ENCODE measurements at regions not wholly inside any gene's neighbourhood (a gene's known extent, or its start where the extent isn't known, plus 50 kb on each side); places are given as distances from the start of the nearest gene placed in this dataset.

GRCh38 chr6:139812939-139813338 is 438.5 kb upstream of the CITED2 start:
- TF ChIP-seq POLR2A (IDR thresholded peaks at IDR 0.05; ENCODE audit: extremely low read depth, insufficient read length) (no peak), CTCF (IDR thresholded peaks at IDR 0.05; ENCODE audit: low read depth, low read length) (no peak), MYC (IDR thresholded peaks at IDR 0.05; ENCODE audit: low read depth, low read length) (no peak), MAX (IDR thresholded peaks at IDR 0.05; ENCODE audit: low read depth, low read length) (no peak)
- H3K4me3 ChIP-seq (ENCODE audit: low read depth, low read length) = no peak overlapping the region
- DNase-seq (ENCODE audit: low read depth) = no peak

GRCh38 chr6:139801571-139802321 is 427.3 kb upstream of the CITED2 start:
- DNase-seq (ENCODE audit: low read depth) = peak; percentile 38

GRCh38 chr6:139800837-139801236 is 426.4 kb upstream of the CITED2 start:
- no peak for TF ChIP-seq POLR2A (IDR thresholded peaks at IDR 0.05; ENCODE audit: extremely low read depth, insufficient read length)
- no peak for TF ChIP-seq MYC (IDR thresholded peaks at IDR 0.05; ENCODE audit: low read depth, low read length)
- DNase-seq (ENCODE audit: low read depth) = no peak
- no peak overlapping the region for H3K4me3 ChIP-seq (ENCODE audit: low read depth, low read length)

More at GRCh38 chr6:139801571-139802321, 427.3 kb upstream of the CITED2 start:
- no peak overlapping the region for H3K4me3 ChIP-seq (ENCODE audit: low read depth, low read length)
- no peak for TF ChIP-seq MYC (IDR thresholded peaks at IDR 0.05; ENCODE audit: low read depth, low read length)
- TF ChIP-seq MAX (IDR thresholded peaks at IDR 0.05; ENCODE audit: low read depth, low read length) = no peak
- no peak for TF ChIP-seq CTCF (IDR thresholded peaks at IDR 0.05; ENCODE audit: low read depth, low read length)
- no peak for TF ChIP-seq POLR2A (IDR thresholded peaks at IDR 0.05; ENCODE audit: extremely low read depth, insufficient read length)

GRCh38 chr6:139790527-139790926 is 416.1 kb upstream of the CITED2 start:
- TF ChIP-seq MYC (IDR thresholded peaks at IDR 0.05; ENCODE audit: low read depth, low read length) (no peak), CTCF (IDR thresholded peaks at IDR 0.05; ENCODE audit: low read depth, low read length) (no peak), MAX (IDR thresholded peaks at IDR 0.05; ENCODE audit: low read depth, low read length) (no peak), POLR2A (IDR thresholded peaks at IDR 0.05; ENCODE audit: extremely low read depth, insufficient read length) (no peak)
- DNase-seq (ENCODE audit: low read depth) = no peak
- no peak overlapping the region for H3K4me3 ChIP-seq (ENCODE audit: low read depth, low read length)

GRCh38 chr6:139784222-139784769 is 409.8 kb upstream of the CITED2 start:
- H3K4me3 ChIP-seq (ENCODE audit: low read depth, low read length) = no peak overlapping the region
- DNase-seq (ENCODE audit: low read depth) = no peak
- no peak for TF ChIP-seq MAX (IDR thresholded peaks at IDR 0.05; ENCODE audit: low read depth, low read length)
- no peak for TF ChIP-seq POLR2A (IDR thresholded peaks at IDR 0.05; ENCODE audit: extremely low read depth, insufficient read length)
- no peak for TF ChIP-seq MYC (IDR thresholded peaks at IDR 0.05; ENCODE audit: low read depth, low read length)
- no peak for TF ChIP-seq CTCF (IDR thresholded peaks at IDR 0.05; ENCODE audit: low read depth, low read length)

- DNase-seq (ENCODE audit: low read depth) = no peak
- H3K4me3 ChIP-seq (ENCODE audit: low read depth, low read length) = no peak overlapping the region
- TF ChIP-seq CTCF (IDR thresholded peaks at IDR 0.05; ENCODE audit: low read depth, low read length) (no peak), MAX (IDR thresholded peaks at IDR 0.05; ENCODE audit: low read depth, low read length) (no peak), MYC (IDR thresholded peaks at IDR 0.05; ENCODE audit: low read depth, low read length) (no peak), POLR2A (IDR thresholded peaks at IDR 0.05; ENCODE audit: extremely low read depth, insufficient read length) (no peak)
Observed at GRCh38 chr6:139779988-139780774, 405.7 kb upstream of the CITED2 start.
